EL (cell line): ENCODE measurements at regions not wholly inside any gene's neighbourhood (a gene's known extent, or its start where the extent isn't known, plus 50 kb on each side); places are given as distances from the start of the nearest gene placed in this dataset.
"Not testable (repeated sequence)": the region's sequence is repeated elsewhere in the genome, so short reads cannot be mapped to it uniquely, and the experiment has no call there.

ENCODE experiments used
- DNase-seq: peaks from one replicate; pipeline ENCODE4 v3.0.0-alpha.2; 2016

GRCh38 chrX:22810876-22811275, 188.9 kb upstream of the DDX53 start:
- DNase-seq, result no peak

GRCh38 chrX:22818061-22818460, 181.7 kb upstream of the DDX53 start:
- DNase-seq, result peak; percentile 5

GRCh38 chrX:22855693-22856092, 144.1 kb upstream of the DDX53 start:
- DNase-seq, result no peak

- no peak for DNase-seq
Measured at GRCh38 chrX:22859642-22860041, 140.1 kb upstream of the DDX53 start.

- DNase-seq, result not testable (repeated sequence)
Measured at GRCh38 chrX:22866801-22867200, 133.0 kb upstream of the DDX53 start.

GRCh38 chrX:22882543-22882942, 117.2 kb upstream of the DDX53 start:
- no peak for DNase-seq

GRCh38 chrX:22889819-22890218, 109.9 kb upstream of the DDX53 start:
- DNase-seq, result no peak

- no peak for DNase-seq
Measured at GRCh38 chrX:22912616-22913015, 87.1 kb upstream of the DDX53 start.

GRCh38 chrX:22922961-22923360, 76.8 kb upstream of the DDX53 start:
- DNase-seq, result peak; percentile 26

- no peak for DNase-seq
Measured at GRCh38 chrX:22934640-22935039, 65.1 kb upstream of the DDX53 start.

- no peak for DNase-seq
Measured at GRCh38 chrX:22944945-22945344, 54.8 kb upstream of the DDX53 start.
